Lower lobe of right lung (tissue), 2 donors: ENCODE measurements at regions not wholly inside any gene's neighbourhood (a gene's known extent, or its start where the extent isn't known, plus 50 kb on each side); places are given as distances from the start of the nearest gene placed in this dataset.

ENCODE experiments used
- ATAC-seq, 2 donors: fragments of 200-7000 bp; cut with Tn5 transposase; one replicate each; pipeline ENCODE4 v1.9.1; 2020 to 2022; ENCODE audit warnings: mild to moderate bottlenecking in 2 of 2, moderate library complexity in 2 of 2
- DNase-seq: peaks from one replicate; pipeline ENCODE4 v3.0.0-alpha.2; 2020
- H3K27ac ChIP-seq: fragments of 200-600 bp; one replicate; pipeline ENCODE4 v1.8.0; 2022
- H3K27me3 ChIP-seq: fragments of 200-600 bp; one replicate; pipeline ENCODE4 v1.8.0; 2022; ENCODE audit warnings: low read depth
- H3K36me3 ChIP-seq: fragments of 200-600 bp; one replicate; pipeline ENCODE4 v1.8.0; 2022; ENCODE audit warnings: mild to moderate bottlenecking
- H3K4me1 ChIP-seq: fragments of 200-600 bp; one replicate; pipeline ENCODE4 v1.8.0; 2022
- H3K4me3 ChIP-seq: fragments of 200-600 bp; one replicate; pipeline ENCODE4 v1.8.0; 2022; ENCODE audit warnings: mild to moderate bottlenecking
- H3K9me3 ChIP-seq: fragments of 200-600 bp; one replicate; pipeline ENCODE4 v1.8.0; 2022
- CTCF ChIP-seq: fragments of 200-600 bp; IDR thresholded peaks from one replicate; pipeline ENCODE4 v1.8.0; 2022; ENCODE audit warnings: antibody characterized with exemption, mild to moderate bottlenecking
- intact Hi-C: fragments of 100-400 bp; cut with DNase I; formaldehyde crosslinking; loops from one replicate; pipeline ENCODE4 v1.11.0; 2022
- donor health status: DM: no; HTN: yes; CAD: no; lungs with severe emphysema.

DNA sequence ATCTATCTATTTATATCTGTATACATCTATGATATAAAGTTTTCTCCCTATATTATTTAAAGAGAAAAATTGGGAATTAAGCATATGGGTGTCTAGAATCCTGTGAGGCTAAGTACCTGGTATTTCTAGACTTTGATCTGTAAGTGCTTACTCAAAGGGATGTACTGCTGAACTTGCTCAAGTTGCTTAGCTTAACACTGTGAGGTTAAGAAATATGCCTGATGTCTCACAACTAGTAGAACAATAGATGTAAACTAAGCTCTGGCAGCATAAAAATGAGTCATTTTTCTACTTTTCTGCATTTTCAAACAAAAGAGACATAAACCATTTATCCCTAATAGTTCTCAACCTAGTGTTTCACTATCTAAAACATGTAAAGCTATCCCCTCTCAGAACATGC, 744.4 kb upstream of the ANO3 start:
- Histone ChIP-seq H3K4me3 (no peak overlapping the region), H3K36me3 (no peaks in the 10 kb centered on the region), H3K9me3 (no peaks in the 10 kb centered on the region), H3K27ac (no peak overlapping the region), H3K27me3 (no peaks in the 10 kb centered on the region), H3K4me1 (no peaks in the 10 kb centered on the region)
- TF ChIP-seq CTCF = no peak
- intact Hi-C loops = no loop called here
- no peak for ATAC-seq
- no peak for DNase-seq

GRCh38 chr11:25593221-25593620, 738.7 kb upstream of the ANO3 start:
- no peak for ATAC-seq
- H3K9me3 ChIP-seq = no peaks in the 10 kb centered on the region
- no peak for DNase-seq
- H3K27ac ChIP-seq = no peak overlapping the region
- H3K36me3 ChIP-seq = no peaks in the 10 kb centered on the region
- no peaks in the 10 kb centered on the region for H3K4me1 ChIP-seq
- TF ChIP-seq CTCF = no peak
- H3K27me3 ChIP-seq = no peaks in the 10 kb centered on the region
- no peak overlapping the region for H3K4me3 ChIP-seq
- intact Hi-C loops = no loop called here

- Histone ChIP-seq H3K27me3 (no peaks in the 10 kb centered on the region), H3K4me1 (no peaks in the 10 kb centered on the region), H3K36me3 (no peaks in the 10 kb centered on the region), H3K4me3 (no peak overlapping the region), H3K9me3 (no peaks in the 10 kb centered on the region), H3K27ac (no peak overlapping the region)
- intact Hi-C loops = no loop called here
- DNase-seq = no peak
- no peak for ATAC-seq
- TF ChIP-seq CTCF = no peak
Observed at GRCh38 chr11:25596701-25597100, 735.2 kb upstream of the ANO3 start.

DNA sequence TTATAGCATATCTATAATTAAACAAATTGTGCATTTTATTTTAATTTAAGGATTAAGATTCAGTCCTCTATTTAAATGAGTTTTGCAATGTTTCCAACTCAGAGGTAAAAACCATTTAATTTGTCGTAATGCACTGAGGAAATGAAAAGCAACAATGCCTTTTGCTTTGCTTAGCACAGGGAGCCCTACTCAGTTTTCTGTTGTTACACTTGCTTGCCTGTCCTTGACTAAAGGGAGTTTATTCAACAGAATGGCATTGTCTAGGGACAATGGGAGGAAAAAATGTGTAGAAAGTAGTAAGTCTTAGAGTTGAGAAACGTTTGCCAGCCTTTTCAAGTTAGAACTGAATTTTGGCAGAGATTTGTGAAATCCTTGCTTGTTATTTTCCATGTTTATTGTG, 734.2 kb upstream of the ANO3 start:
- no peak for DNase-seq
- no peak overlapping the region for H3K27ac ChIP-seq
- ATAC-seq = no peak
- TF ChIP-seq CTCF = no peak
- no peaks in the 10 kb centered on the region for H3K36me3 ChIP-seq
- intact Hi-C loops = no loop called here
- no peaks in the 10 kb centered on the region for H3K4me1 ChIP-seq
- no peak overlapping the region for H3K4me3 ChIP-seq
- H3K27me3 ChIP-seq = no peaks in the 10 kb centered on the region
- H3K9me3 ChIP-seq = no peaks in the 10 kb centered on the region

- TF ChIP-seq CTCF = no peak
- ATAC-seq (no peak), DNase-seq (no peak)
- H3K4me3 ChIP-seq = no peak overlapping the region
- H3K9me3 ChIP-seq = no peaks in the 10 kb centered on the region
- H3K36me3 ChIP-seq = no peaks in the 10 kb centered on the region
- intact Hi-C loops = no loop called here
- H3K27me3 ChIP-seq = no peaks in the 10 kb centered on the region
- no peaks in the 10 kb centered on the region for H3K4me1 ChIP-seq
- no peak overlapping the region for H3K27ac ChIP-seq
Observed at GRCh38 chr11:25602149-25602548, 729.8 kb upstream of the ANO3 start.

DNA sequence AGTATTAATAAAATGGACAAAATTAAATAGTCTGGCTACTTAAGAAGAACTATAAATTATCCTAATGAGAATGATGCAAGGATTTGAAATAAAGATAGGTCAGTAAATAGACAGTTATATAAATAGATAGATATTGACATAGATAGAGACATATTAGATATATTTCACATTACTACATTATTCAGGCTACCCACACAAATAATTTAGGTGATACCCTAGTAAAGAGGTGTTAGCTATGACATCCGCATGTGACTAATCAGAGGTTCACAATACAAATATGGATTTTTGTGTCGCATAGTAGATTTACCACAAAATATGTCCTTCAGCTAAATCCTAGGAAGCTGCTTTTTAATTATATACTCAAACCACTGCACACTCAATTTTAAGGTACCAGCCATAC, 729.0 kb upstream of the ANO3 start:
- Histone ChIP-seq H3K9me3 (no peaks in the 10 kb centered on the region), H3K4me3 (no peak overlapping the region), H3K27ac (no peak overlapping the region), H3K27me3 (no peaks in the 10 kb centered on the region), H3K4me1 (no peaks in the 10 kb centered on the region), H3K36me3 (no peaks in the 10 kb centered on the region)
- no peak for TF ChIP-seq CTCF
- intact Hi-C loops = no loop called here
- ATAC-seq (no peak), DNase-seq (no peak)
